Chondrocyte (in vitro differentiated cells): ENCODE measurements at regions not wholly inside any gene's neighbourhood (a gene's known extent, or its start where the extent isn't known, plus 50 kb on each side); places are given as distances from the start of the nearest gene placed in this dataset.

Source experiments
- DNase-seq: peaks from one replicate; pipeline ENCODE4 v3.0.0; 2021; ENCODE audit warnings: mixed read lengths, low spot score
- H3K27ac Mint-ChIP-seq: one replicate; pipeline ENCODE4 v1.8.0; 2021; ENCODE audit warnings: mild to moderate bottlenecking, moderate library complexity, mixed read lengths; ENCODE audit not compliant: unreplicated experiment
- H3K27me3 Mint-ChIP-seq: 2 replicates; pipeline ENCODE4 v1.8.0; 2021; ENCODE audit warnings: low read depth, mixed read lengths
- H3K36me3 Mint-ChIP-seq: 2 replicates; pipeline ENCODE4 v1.8.0; 2021; ENCODE audit warnings: low read depth, mixed read lengths
- H3K4me1 Mint-ChIP-seq: 2 replicates; pipeline ENCODE4 v1.8.0; 2021; ENCODE audit warnings: low read depth, mild to moderate bottlenecking, mixed read lengths
- H3K4me3 Mint-ChIP-seq: one replicate; pipeline ENCODE4 v1.8.0; 2021; ENCODE audit warnings: mild to moderate bottlenecking, moderate library complexity, mixed read lengths; ENCODE audit not compliant: unreplicated experiment
- H3K9me3 Mint-ChIP-seq: 2 replicates; pipeline ENCODE4 v1.8.0; 2021; ENCODE audit warnings: low read depth, mixed read lengths
- CTCF ChIP-seq: fragments of 200-600 bp; sonication (generic); IDR thresholded peaks from 2 replicates; pipeline ENCODE4 v1.5.0; 2021; ENCODE audit warnings: antibody characterized with exemption, mild to moderate bottlenecking, moderate library complexity

DNA sequence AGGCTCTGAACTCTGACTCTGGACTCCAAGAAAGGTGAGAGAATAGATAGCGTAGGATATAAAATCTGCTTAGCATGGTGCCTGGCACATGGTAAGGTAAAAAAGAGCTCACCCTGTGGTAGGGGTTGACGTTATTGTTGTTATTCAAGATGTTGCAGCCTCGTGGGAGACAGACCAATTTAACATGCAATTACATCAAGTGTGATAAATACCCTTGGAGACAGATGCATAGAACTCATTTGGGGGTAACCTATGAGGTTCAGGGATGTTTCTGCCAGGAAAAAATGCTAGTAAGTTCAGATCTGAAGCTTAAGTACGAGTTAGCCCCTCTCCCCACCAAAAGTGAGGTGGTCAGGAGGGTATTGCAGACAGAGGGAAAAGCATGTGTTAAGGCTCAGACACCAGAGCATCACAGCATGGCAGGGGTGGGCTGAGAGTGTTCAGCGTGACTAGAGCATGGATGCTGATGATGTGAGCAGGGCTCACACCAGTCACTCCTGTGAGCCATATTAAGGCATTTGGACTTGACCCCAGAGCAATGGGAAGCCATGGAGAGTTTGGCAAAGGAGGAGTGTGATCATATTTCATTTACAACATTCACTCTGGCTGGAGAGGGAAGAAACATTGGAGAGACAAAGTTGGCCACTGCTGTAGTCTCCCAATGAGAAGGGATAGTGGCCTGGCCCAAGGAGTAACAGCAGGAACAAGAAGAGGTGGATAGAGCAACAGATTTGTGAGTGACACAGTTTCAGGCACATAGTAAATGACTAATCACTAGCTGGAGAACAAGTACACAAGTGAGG, 181.0 kb downstream of the UACA start:
- Mint-ChIP-seq H3K9me3 (no peaks in the 10 kb centered on the region), H3K27ac (no peak overlapping the region), H3K27me3 (peaks cover 23% of the 10 kb centered on the region), H3K4me3 (no peak overlapping the region), H3K36me3 (peaks cover 2% of the 10 kb centered on the region), H3K4me1 (peaks cover 9% of the 10 kb centered on the region)
- no peak for TF ChIP-seq CTCF
- no peak for DNase-seq

DNA sequence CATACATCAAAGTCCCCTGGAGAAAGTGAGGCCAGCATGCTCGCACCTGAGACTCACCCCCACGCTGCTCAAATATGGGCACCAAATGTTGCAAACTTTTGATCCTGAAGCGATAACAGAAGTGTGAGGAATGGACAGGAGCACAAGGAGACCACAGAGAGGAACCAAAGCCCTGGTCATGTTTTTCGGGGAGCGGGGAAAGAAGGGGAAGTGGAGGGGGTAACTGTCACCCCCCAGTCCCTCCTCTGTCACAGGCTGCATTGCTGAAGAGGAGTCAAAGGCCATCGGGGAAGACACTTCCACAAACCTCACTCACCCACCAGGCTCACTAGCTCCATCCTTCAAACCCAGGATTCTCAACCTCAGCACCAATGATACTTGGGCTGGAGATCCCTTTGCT, 182.4 kb downstream of the UACA start:
- H3K27ac Mint-ChIP-seq = no peak overlapping the region
- no peak overlapping the region for H3K4me3 Mint-ChIP-seq
- no peak for DNase-seq
- no peak for TF ChIP-seq CTCF
- peaks cover 21% of the 10 kb centered on the region for H3K27me3 Mint-ChIP-seq
- H3K9me3 Mint-ChIP-seq = no peaks in the 10 kb centered on the region
- peaks cover 7% of the 10 kb centered on the region for H3K4me1 Mint-ChIP-seq
- peaks cover 2% of the 10 kb centered on the region for H3K36me3 Mint-ChIP-seq

- TF ChIP-seq CTCF = no peak
- no peak for DNase-seq
- H3K9me3 Mint-ChIP-seq = no peaks in the 10 kb centered on the region
- no peak overlapping the region for H3K4me3 Mint-ChIP-seq
- no peak overlapping the region for H3K27ac Mint-ChIP-seq
- H3K36me3 Mint-ChIP-seq = peaks cover 2% of the 10 kb centered on the region
- peaks cover 17% of the 10 kb centered on the region for H3K27me3 Mint-ChIP-seq
- peaks cover 8% of the 10 kb centered on the region for H3K4me1 Mint-ChIP-seq
Observed at GRCh38 chr15:70580286-70580685, 183.1 kb downstream of the UACA start.

- H3K4me3 Mint-ChIP-seq = no peak overlapping the region
- TF ChIP-seq CTCF = no peak
- H3K9me3 Mint-ChIP-seq = no peaks in the 10 kb centered on the region
- H3K27me3 Mint-ChIP-seq = peaks cover 20% of the 10 kb centered on the region
- peaks cover 4% of the 10 kb centered on the region for H3K36me3 Mint-ChIP-seq
- DNase-seq = no peak
- H3K27ac Mint-ChIP-seq = no peak overlapping the region
- peaks cover 13% of the 10 kb centered on the region for H3K4me1 Mint-ChIP-seq
Observed at GRCh38 chr15:70579766-70580165, 183.6 kb downstream of the UACA start.

DNA sequence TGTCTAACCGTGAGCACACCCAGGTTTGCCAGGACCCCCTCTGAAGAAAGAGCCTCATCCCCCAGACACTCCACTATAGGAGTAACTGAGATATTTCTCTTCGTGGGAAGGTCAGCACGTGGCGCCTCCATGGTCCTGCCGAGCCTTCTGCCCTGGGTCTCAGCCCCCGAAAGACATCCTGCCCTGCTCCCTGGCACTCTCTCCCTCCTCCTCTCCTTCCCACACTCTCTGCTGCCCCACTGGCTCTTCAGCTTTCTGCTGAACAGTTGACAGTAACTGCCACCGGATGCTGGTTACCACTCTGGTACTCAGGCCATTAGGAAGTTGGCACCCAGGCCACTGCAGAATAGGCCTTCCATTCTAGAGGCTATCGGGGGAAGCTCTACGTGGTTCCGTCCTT, 185.2 kb downstream of the UACA start:
- Mint-ChIP-seq H3K27me3 (peaks cover 27% of the 10 kb centered on the region), H3K36me3 (peaks cover 7% of the 10 kb centered on the region), H3K9me3 (no peaks in the 10 kb centered on the region), H3K27ac (no peak overlapping the region), H3K4me3 (no peak overlapping the region), H3K4me1 (peaks cover 10% of the 10 kb centered on the region)
- no peak for TF ChIP-seq CTCF
- DNase-seq = no peak
